ENCODE measurements at regions not wholly inside any gene's neighbourhood (a gene's known extent, or its start where the extent isn't known, plus 50 kb on each side); places are given as distances from the start of the nearest gene placed in this dataset.

GRCh38 chr18:28691496-28691840 lies 514.5 kb upstream of the CDH2 start:
- Histone ChIP-seq H3K9ac (ENCODE audit: control insufficient read depth, insufficient read depth, low read length) (no peak overlapping the region), H3K4me1 (ENCODE audit: control insufficient read depth, insufficient read depth, low read length) (no peaks in the 10 kb centered on the region), H3K4me3 (no peak overlapping the region), H3K9me3 (replicated peaks; ENCODE audit: control insufficient read depth, insufficient read depth, low read length) (no peaks in the 10 kb centered on the region), H3K36me3 (ENCODE audit: control insufficient read depth in 2 of 2, insufficient read depth in 2 of 2, low read length in 1 of 2) (no peaks in the 10 kb centered on the region), H3K79me2 (ENCODE audit: control insufficient read depth, insufficient read depth, low read length) (no peaks in the 10 kb centered on the region), H3K27ac (ENCODE audit: control insufficient read depth, insufficient read depth) (no peak overlapping the region), H2AFZ (ENCODE audit: control insufficient read depth, low read depth, low read length) (no peak overlapping the region), H3K4me2 (ENCODE audit: control insufficient read depth, insufficient read depth) (no peak overlapping the region), H4K20me1 (ENCODE audit: control insufficient read depth, insufficient read depth) (no peaks in the 10 kb centered on the region), H3K27me3 (replicated peaks in 1 of 2; ENCODE audit: control insufficient read depth in 2 of 2, insufficient read depth in 2 of 2, low read length in 1 of 2) (no peaks in the 10 kb centered on the region)
- 83% methylated on average over 1 of the region's 1 CpG for WGBS (ENCODE audit: insufficient coverage, insufficient replicate concordance, low lambda C conversion rate, missing lambda C conversion rate)
- ChIA-PET CTCF (no interaction called here), SMC1A (ENCODE audit: uncharacterized antibody, unreplicated experiment) (no interaction called here), POLR2A (no interaction called here), RAD21 (ENCODE audit: unreplicated experiment) (no interaction called here)
- FAIRE-seq, result no peak
- DNase-seq (ENCODE audit: low read depth, low spot score), result no peak
- BruUV-seq (replicated peaks), result no TSS peak
- no peak for TF ChIP-seq ZNF24 (IDR thresholded peaks at IDR 0.05)
- no peak for TF ChIP-seq NR2C2 (IDR thresholded peaks at IDR 0.05; ENCODE audit: borderline replicate concordance, control insufficient read depth, insufficient read length, low read depth)
- no peak for TF ChIP-seq ZNF207 (IDR thresholded peaks at IDR 0.05; ENCODE audit: borderline replicate concordance)
- no peak for TF ChIP-seq HDAC2 (IDR thresholded peaks at IDR 0.05)
- TF ChIP-seq CBX3 (IDR thresholded peaks at IDR 0.05; ENCODE audit: borderline replicate concordance, low read depth), result no peak
- TF ChIP-seq MYB (IDR thresholded peaks at IDR 0.05; ENCODE audit: borderline replicate concordance, low read depth, low read length), result no peak
- TF ChIP-seq NFYA (IDR thresholded peaks at IDR 0.05; ENCODE audit: borderline replicate concordance, low read depth, low read length), result no peak
- no peak for TF ChIP-seq E4F1 (IDR thresholded peaks at IDR 0.05; ENCODE audit: borderline replicate concordance, partially characterized antibody)
- no peak for TF ChIP-seq IKZF1 (conservative IDR thresholded peaks at IDR 0.05)
- TF ChIP-seq RBBP5 (conservative IDR thresholded peaks at IDR 0.05), result no peak
- TF ChIP-seq BCLAF1 (IDR thresholded peaks at IDR 0.05), result no peak
- no peak for TF ChIP-seq CHD1 (IDR thresholded peaks at IDR 0.05; ENCODE audit: low read depth, low read length)
- no peak for TF ChIP-seq PRDM15 (CRISPR knock-in tag; IDR thresholded peaks at IDR 0.05)
- no peak for TF ChIP-seq BMI1 (IDR thresholded peaks at IDR 0.05; ENCODE audit: borderline replicate concordance)
- TF ChIP-seq KLF5 (IDR thresholded peaks at IDR 0.05; ENCODE audit: partially characterized antibody), result no peak
- TF ChIP-seq MTA3 (IDR thresholded peaks at IDR 0.05; ENCODE audit: borderline replicate concordance, low read length), result no peak
- no peak for ATAC-seq
- in situ Hi-C loops (cut with MboI) (no loop called here), intact Hi-C loops (cut with micrococcal nuclease; ENCODE audit: unreplicated experiment) (no loop called here)
